ENCODE measurements at regions not wholly inside any gene's neighbourhood (a gene's known extent, or its start where the extent isn't known, plus 50 kb on each side); places are given as distances from the start of the nearest gene placed in this dataset.
"Not testable (repeated sequence)": the region's sequence is repeated elsewhere in the genome, so short reads cannot be mapped to it uniquely, and the experiment has no call there.

- no peak for TF ChIP-seq CTCF (IDR thresholded peaks at IDR 0.05; ENCODE audit: control insufficient read depth, insufficient read depth, low read depth, low read length, missing control alignments)
- H3K4me3 ChIP-seq (ENCODE audit: control insufficient read depth, low read depth, low read length) = no peak overlapping the region
- DNase-seq (ENCODE audit: low read depth) = no peak
Measured at GRCh38 chr3:109874896-109875708, 537.8 kb upstream of the DPPA4 start.

- not testable (repeated sequence) for H3K4me3 ChIP-seq (ENCODE audit: control insufficient read depth, low read depth, low read length); DNase-seq (ENCODE audit: low read depth)
Measured at GRCh38 chr3:109877616-109878015, 540.3 kb upstream of the DPPA4 start.

- no peak for DNase-seq (ENCODE audit: low read depth)
- H3K4me3 ChIP-seq (ENCODE audit: control insufficient read depth, low read depth, low read length) = no peak overlapping the region
- TF ChIP-seq CTCF (IDR thresholded peaks at IDR 0.05; ENCODE audit: control insufficient read depth, insufficient read depth, low read depth, low read length, missing control alignments) = no peak
Measured at GRCh38 chr3:109882144-109882543, 544.8 kb upstream of the DPPA4 start.

GRCh38 chr3:109887293-109887692, 549.9 kb upstream of the DPPA4 start:
- DNase-seq (ENCODE audit: low read depth) = no peak
- no peak for TF ChIP-seq CTCF (IDR thresholded peaks at IDR 0.05; ENCODE audit: control insufficient read depth, insufficient read depth, low read depth, low read length, missing control alignments)
- no peak overlapping the region for H3K4me3 ChIP-seq (ENCODE audit: control insufficient read depth, low read depth, low read length)

GRCh38 chr3:109888026-109888425, 550.7 kb upstream of the DPPA4 start:
- TF ChIP-seq CTCF (IDR thresholded peaks at IDR 0.05; ENCODE audit: control insufficient read depth, insufficient read depth, low read depth, low read length, missing control alignments) = no peak
- DNase-seq (ENCODE audit: low read depth) = no peak
- no peak overlapping the region for H3K4me3 ChIP-seq (ENCODE audit: control insufficient read depth, low read depth, low read length)

GRCh38 chr3:109897734-109898133, 560.4 kb upstream of the DPPA4 start:
- DNase-seq (ENCODE audit: low read depth) = no peak
- TF ChIP-seq CTCF (IDR thresholded peaks at IDR 0.05; ENCODE audit: control insufficient read depth, insufficient read depth, low read depth, low read length, missing control alignments) = no peak
- no peak overlapping the region for H3K4me3 ChIP-seq (ENCODE audit: control insufficient read depth, low read depth, low read length)

- DNase-seq (ENCODE audit: low read depth) = no peak
- H3K4me3 ChIP-seq (ENCODE audit: control insufficient read depth, low read depth, low read length) = no peak overlapping the region
- no peak for TF ChIP-seq CTCF (IDR thresholded peaks at IDR 0.05; ENCODE audit: control insufficient read depth, insufficient read depth, low read depth, low read length, missing control alignments)
Measured at GRCh38 chr3:109899925-109900324, 562.6 kb upstream of the DPPA4 start.
